Panc1 (cell line): ENCODE measurements at regions not wholly inside any gene's neighbourhood (a gene's known extent, or its start where the extent isn't known, plus 50 kb on each side); places are given as distances from the start of the nearest gene placed in this dataset.

ENCODE experiments used
- ATAC-seq: fragments of 200-7000 bp; cut with Tn5 transposase; 2 replicates; pipeline ENCODE4 v1.9.1; 2020; ENCODE audit warnings: mild to moderate bottlenecking, moderate library complexity
- BruUV-seq: library from RNA; stranded (reverse); fragments of 400-500 nt; replicated peaks from 2 replicates; lab custom pipeline; 2021; lab: Mats Ljungman, UMichigan
- CTCF ChIA-PET: fragments of 300-600 bp; sonication (Branson Sonifier 250); formaldehyde crosslinking; loops from one replicate; lab custom pipeline; 2022; ENCODE audit warnings: antibody characterized with exemption; lab: Charles Lee
- POLR2A ChIA-PET: fragments of 300-600 bp; sonication (Branson Sonifier 250); formaldehyde crosslinking; loops from one replicate; lab custom pipeline; 2022; ENCODE audit warnings: antibody characterized with exemption; lab: Charles Lee
- DNase-seq: peaks from one replicate; pipeline ENCODE4 v3.0.0-alpha.2; 2010; ENCODE audit warnings: low read depth, low spot score
- H3K27ac ChIP-seq: 2 replicates; pipeline ENCODE4 v1.5.1; 2011; ENCODE audit warnings: mild to moderate bottlenecking, low read length, inconsistent platforms
- H3K27me3 ChIP-seq: fragments of 200-500 bp; sonication (Bioruptor generic); 2 replicates; pipeline ENCODE4 v1.6.0; 2014; ENCODE audit warnings: low read length, inconsistent platforms; ENCODE audit not compliant: control insufficient read depth, insufficient read depth
- H3K36me3 ChIP-seq: fragments of 200-500 bp; sonication (Bioruptor generic); 2 replicates; pipeline ENCODE4 v1.5.1; 2014; ENCODE audit warnings: inconsistent platforms, mild to moderate bottlenecking, low read length, moderate library complexity; ENCODE audit not compliant: control insufficient read depth, insufficient read depth
- H3K4me1 ChIP-seq: 2 replicates; pipeline ENCODE4 v1.5.1; 2011; ENCODE audit warnings: inconsistent platforms, mild to moderate bottlenecking, low read length, moderate library complexity; ENCODE audit not compliant: control insufficient read depth, insufficient read depth
- H3K4me3 ChIP-seq, 2 experiments: 2 replicates each; pipeline ENCODE4 v1.5.1; 2011 to 2012; ENCODE audit warnings: low read depth in 2 of 2, low read length in 2 of 2, mild to moderate bottlenecking in 2 of 2, inconsistent platforms in 1 of 2, moderate library complexity in 1 of 2
- H3K9me3 ChIP-seq: fragments of 200-500 bp; sonication (Bioruptor generic); 2 replicates; pipeline ENCODE4 v1.5.1; 2014; ENCODE audit warnings: low read depth, mild to moderate bottlenecking, inconsistent platforms, low read length, moderate library complexity; ENCODE audit not compliant: control insufficient read depth, insufficient read depth
- CTCF ChIP-seq: fragments of 450-650 bp; IDR thresholded peaks from 2 replicates; pipeline ENCODE4 v1.5.1; 2017; ENCODE audit warnings: mild to moderate bottlenecking
- POLR2AphosphoS5 ChIP-seq: IDR thresholded peaks from 2 replicates; pipeline ENCODE4 v1.6.1; 2012; ENCODE audit warnings: mild to moderate bottlenecking, low read depth, low read length, moderate library complexity
- REST ChIP-seq, 2 experiments: IDR thresholded peaks; 2 replicates each; pipeline ENCODE4 v1.6.1; 2011 to 2012; ENCODE audit warnings: low read depth in 2 of 2, control low read depth in 1 of 2, low read length in 1 of 2, mild to moderate bottlenecking in 1 of 2, moderate library complexity in 1 of 2; ENCODE audit not compliant: insufficient read depth in 1 of 2
- SIN3A ChIP-seq: IDR thresholded peaks from 2 replicates; pipeline ENCODE4 v1.6.1; 2012; ENCODE audit warnings: low read depth, mild to moderate bottlenecking, low read length, moderate library complexity, borderline replicate concordance; ENCODE audit not compliant: insufficient read depth
- TCF7L2 ChIP-seq: IDR thresholded peaks from 2 replicates; pipeline ENCODE4 v1.6.1; 2011; ENCODE audit warnings: mild to moderate bottlenecking, low read depth, low read length, inconsistent platforms
- in situ Hi-C: cut with HindIII; loops from 2 replicates; pipeline ENCODE4 v1.10.0; 2016; ENCODE audit warnings: low sequenced_read_pairs, low pct_unique_long_range_greater_than_20kb
- intact Hi-C: fragments of 100-400 bp; cut with micrococcal nuclease; formaldehyde crosslinking; loops from one replicate; pipeline ENCODE4 v1.10.0; 2022; ENCODE audit not compliant: unreplicated experiment

GRCh38 chrX:10076765-10077164 is 80.0 kb upstream of the CLCN4 start:
- TF ChIP-seq CTCF: no peak
- no peak for TF ChIP-seq SIN3A
- TF ChIP-seq REST (IDR thresholded peaks at IDR 0.05; ENCODE audit: insufficient read depth in 1 of 2, low read depth in 2 of 2, low read length in 1 of 2): no peak
- no peak for TF ChIP-seq TCF7L2
- TF ChIP-seq POLR2AphosphoS5: no peak
- DNase-seq: no peak
- ATAC-seq: no peak
- H3K4me3 ChIP-seq: no peak overlapping the region
- in situ Hi-C loops: no loop called here
- BruUV-seq: no TSS peak
- H3K27ac ChIP-seq: no peak overlapping the region
- H3K4me1 ChIP-seq: no peaks in the 10 kb centered on the region
- POLR2A ChIA-PET: no interaction called here
- no peaks in the 10 kb centered on the region for H3K27me3 ChIP-seq
- intact Hi-C loops: no loop called here
- CTCF ChIA-PET: no interaction called here
- H3K9me3 ChIP-seq: no peaks in the 10 kb centered on the region
- no peaks in the 10 kb centered on the region for H3K36me3 ChIP-seq

- no peak overlapping the region for H3K27ac ChIP-seq
- POLR2A ChIA-PET: no interaction called here
- no peak for DNase-seq
Measured at GRCh38 chrX:10077425-10078188, 79.2 kb upstream of the CLCN4 start.

More at GRCh38 chrX:10077425-10078188, 79.2 kb upstream of the CLCN4 start:
- ATAC-seq: no peak
- Histone ChIP-seq H3K4me1 (no peaks in the 10 kb centered on the region), H3K36me3 (no peaks in the 10 kb centered on the region), H3K27me3 (no peaks in the 10 kb centered on the region), H3K9me3 (no peaks in the 10 kb centered on the region), H3K4me3 (no peak overlapping the region)
- CTCF ChIA-PET: no interaction called here
- intact Hi-C loops (no loop called here), in situ Hi-C loops (no loop called here)
- no TSS peak for BruUV-seq
- TF ChIP-seq POLR2AphosphoS5: no peak
- no peak for TF ChIP-seq SIN3A
- no peak for TF ChIP-seq CTCF
- no peak for TF ChIP-seq TCF7L2
- no peak for TF ChIP-seq REST (IDR thresholded peaks at IDR 0.05; ENCODE audit: insufficient read depth in 1 of 2, low read depth in 2 of 2, low read length in 1 of 2)
